T-cell (primary cell): ENCODE measurements at regions not wholly inside any gene's neighbourhood (a gene's known extent, or its start where the extent isn't known, plus 50 kb on each side); places are given as distances from the start of the nearest gene placed in this dataset.

ENCODE experiments used
- ATAC-seq, 4 experiments: fragments of 200-7000 bp in 3 of 4; fragments of 150-1000 bp in 1 of 4; cut with Tn5 transposase; replicated peaks in 1 of 4; 1 replicate in 3 of 4; 2 replicates in 1 of 4; pipeline ENCODE4 v1.10.0; 2021; ENCODE audit warnings: moderate library complexity in 3 of 4, mild to moderate bottlenecking in 2 of 4, moderate number of reproducible peaks in 1 of 4
- CTCF ChIA-PET, 2 donors: fragments of 300-600 bp; sonication (Branson Sonifier 250); formaldehyde crosslinking; loops; one replicate each; lab custom pipeline; 2022; ENCODE audit warnings: antibody characterized with exemption in 2 of 2; lab: Charles Lee
- POLR2A ChIA-PET, 2 donors: fragments of 300-600 bp; sonication (Branson Sonifier 250); formaldehyde crosslinking; loops; one replicate each; lab custom pipeline; 2022; ENCODE audit warnings: antibody characterized with exemption in 2 of 2; lab: Charles Lee
- DNase-seq, 35 experiments: peaks; one replicate each; pipeline versions ENCODE4 v3.0.0 to v3.0.0-alpha.2; 2013 to 2023
- H3K27ac ChIP-seq: one replicate; pipeline ENCODE4 v1.5.1; 2013; ENCODE audit warnings: low read length
- H3K27me3 ChIP-seq, 2 experiments: replicated peaks in 1 of 2; 1 replicate in 1 of 2; 2 replicates in 1 of 2; pipeline versions ENCODE4 v1.6.1 to v1.7.0; 2013; ENCODE audit warnings: low read length in 1 of 2, mixed read lengths in 1 of 2; ENCODE audit not compliant: control insufficient read depth in 2 of 2, insufficient read depth in 2 of 2; ENCODE audit errors: extremely low read depth in 1 of 2
- H3K36me3 ChIP-seq, 2 donors: 1 replicate in 1 of 2; 2 replicates in 1 of 2; pipeline versions ENCODE4 v1.6.1 to v1.7.0; 2013; ENCODE audit warnings: low read length in 1 of 2; ENCODE audit not compliant: control insufficient read depth in 2 of 2, insufficient read depth in 1 of 2; ENCODE audit errors: extremely low read depth in 1 of 2
- H3K4me1 ChIP-seq, 2 experiments: 1 replicate in 1 of 2; 2 replicates in 1 of 2; pipeline versions ENCODE4 v1.6.1 to v1.7.0; 2013; ENCODE audit warnings: low read length in 2 of 2, mixed read lengths in 1 of 2; ENCODE audit not compliant: insufficient read depth in 2 of 2, control insufficient read depth in 1 of 2; ENCODE audit errors: extremely low read depth in 1 of 2
- H3K4me3 ChIP-seq, 2 donors: 1 replicate in 1 of 2; 2 replicates in 1 of 2; pipeline versions ENCODE4 v1.5.1 to v1.7.0; 2013; ENCODE audit warnings: mild to moderate bottlenecking in 2 of 2, low read length in 1 of 2, moderate library complexity in 1 of 2; ENCODE audit not compliant: control insufficient read depth in 1 of 2; ENCODE audit errors: extremely low read depth in 1 of 2
- H3K9me3 ChIP-seq: 2 replicates; pipeline ENCODE4 v1.7.0; 2013
- H3K27ac Mint-ChIP-seq, 2 donors: one replicate each; pipeline ENCODE4 v1.8.0; 2020 to 2021; ENCODE audit warnings: mild to moderate bottlenecking in 2 of 2, mixed read lengths in 2 of 2
- H3K27me3 Mint-ChIP-seq, 2 donors: one replicate each; pipeline ENCODE4 v1.8.0; 2021 to 2022; ENCODE audit warnings: mixed read lengths in 2 of 2
- H3K36me3 Mint-ChIP-seq: one replicate; pipeline ENCODE4 v1.8.0; 2021; ENCODE audit warnings: mixed read lengths
- H3K4me1 Mint-ChIP-seq, 3 donors: one replicate each; pipeline ENCODE4 v1.8.0; 2020 to 2022; ENCODE audit warnings: mixed read lengths in 3 of 3, mild to moderate bottlenecking in 1 of 3
- H3K4me3 Mint-ChIP-seq, 3 donors: one replicate each; pipeline ENCODE4 v1.8.0; 2020 to 2022; ENCODE audit warnings: mild to moderate bottlenecking in 3 of 3, mixed read lengths in 3 of 3, moderate library complexity in 3 of 3
- H3K9me3 Mint-ChIP-seq, 3 donors: one replicate each; pipeline ENCODE4 v1.8.0; 2020 to 2022; ENCODE audit warnings: mixed read lengths in 3 of 3
- WGBS: methylation state at CpG from one replicate; pipeline ENCODE4 v1.1.5; 2013; ENCODE audit warnings: missing lambda C conversion rate; ENCODE audit not compliant: insufficient coverage; 5-methylcytosine and 5-hydroxymethylcytosine counted together

DNA sequence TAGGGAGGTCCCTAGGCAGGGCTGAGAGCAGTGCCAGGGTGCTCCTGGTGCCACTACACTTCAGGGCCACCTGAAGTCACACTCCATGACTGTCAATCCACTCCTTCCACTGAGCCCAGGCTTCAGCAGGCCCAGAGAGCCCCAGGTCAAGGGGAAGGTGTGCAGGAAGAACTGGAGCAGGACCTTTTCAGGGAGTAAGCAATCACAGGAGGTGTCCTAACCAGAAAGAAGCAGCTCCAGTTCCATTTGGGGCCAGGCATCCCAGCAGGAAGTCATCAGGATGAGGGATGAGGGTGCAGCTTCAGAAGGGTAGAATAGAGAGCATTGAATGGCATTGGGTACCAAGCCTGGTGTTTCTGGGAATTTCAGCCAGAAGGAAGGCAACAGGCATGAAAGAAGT is 556.5 kb downstream of the INSC start:
- H3K4me1 Mint-ChIP-seq, result no peaks in the 10 kb centered on the region
- DNase-seq, result no peak
- Histone ChIP-seq H3K4me3 (no peak overlapping the region), H3K27me3 (no peaks in the 10 kb centered on the region), H3K36me3 (no peaks in the 10 kb centered on the region), H3K4me1 (no peaks in the 10 kb centered on the region), H3K27ac (no peak overlapping the region), H3K9me3 (no peaks in the 10 kb centered on the region)
- ChIA-PET POLR2A (no interaction called here), CTCF (no interaction called here)
- H3K4me3 Mint-ChIP-seq, result no peak overlapping the region
- peaks cover 3 to 7% (median 4%) of the 10 kb centered on the region in 3 donors for H3K9me3 Mint-ChIP-seq
- ATAC-seq, result no peak
- H3K36me3 Mint-ChIP-seq, result no peaks in the 10 kb centered on the region
- no peak overlapping the region for H3K27ac Mint-ChIP-seq
- peaks cover 14 to 19% of the 10 kb centered on the region in 2 donors for H3K27me3 Mint-ChIP-seq

DNA sequence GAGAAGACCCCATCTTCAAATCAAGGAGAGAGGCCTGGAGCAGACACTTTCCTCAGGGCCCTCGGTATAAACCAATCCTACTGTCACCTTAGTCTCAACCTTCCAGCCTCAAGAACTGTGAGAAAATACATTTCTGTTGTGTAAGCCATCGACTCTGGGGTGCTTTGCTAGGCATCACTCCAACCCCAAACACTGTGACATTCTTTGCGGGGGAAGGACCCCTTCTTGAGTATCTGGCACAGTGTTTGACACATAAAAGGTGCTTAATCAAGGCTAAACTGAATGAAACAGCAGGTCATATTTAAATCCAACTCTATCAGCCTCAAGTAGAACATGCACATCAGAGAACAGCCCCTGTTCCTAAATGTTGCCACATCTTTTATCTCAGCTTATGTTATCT is 558.1 kb downstream of the INSC start:
- DNase-seq (no peak), ATAC-seq (no peak)
- CTCF ChIA-PET, result interaction anchor here in 1 of 2 donors (0.6 kb wide), 1 partner anchor 22 kb away, joined by 3 read pairs; no protein-coding TSS in a partner anchor
- Mint-ChIP-seq H3K4me1 (no peaks in the 10 kb centered on the region), H3K4me3 (no peak overlapping the region), H3K36me3 (no peaks in the 10 kb centered on the region), H3K27me3 (peaks cover 14 to 19% of the 10 kb centered on the region in 2 donors), H3K27ac (no peak overlapping the region), H3K9me3 (peaks cover 4 to 23% (median 5%) of the 10 kb centered on the region in 3 donors)
- Histone ChIP-seq H3K27ac (no peak overlapping the region), H3K4me1 (no peaks in the 10 kb centered on the region), H3K4me3 (no peak overlapping the region), H3K36me3 (no peaks in the 10 kb centered on the region), H3K9me3 (no peaks in the 10 kb centered on the region), H3K27me3 (no peaks in the 10 kb centered on the region)
- 0% methylated on average over 1 of the region's 3 CpGs for WGBS
- POLR2A ChIA-PET, result no interaction called here

GRCh38 chr11:15673408-15673831 is 558.7 kb downstream of the INSC start:
- Mint-ChIP-seq H3K4me3 (no peak overlapping the region), H3K27me3 (peaks cover 14 to 15% of the 10 kb centered on the region in 2 donors), H3K9me3 (peaks cover 4 to 27% (median 8%) of the 10 kb centered on the region in 3 donors), H3K4me1 (no peaks in the 10 kb centered on the region), H3K36me3 (no peaks in the 10 kb centered on the region), H3K27ac (no peak overlapping the region)
- DNase-seq (no peak), ATAC-seq (no peak)
- ChIA-PET CTCF (no interaction called here), POLR2A (no interaction called here)
- Histone ChIP-seq H3K4me3 (no peak overlapping the region), H3K9me3 (no peaks in the 10 kb centered on the region), H3K4me1 (no peaks in the 10 kb centered on the region), H3K36me3 (no peaks in the 10 kb centered on the region), H3K27ac (no peak overlapping the region), H3K27me3 (no peaks in the 10 kb centered on the region)

- H3K36me3 Mint-ChIP-seq, result no peaks in the 10 kb centered on the region
- H3K4me3 Mint-ChIP-seq, result no peak overlapping the region
- WGBS, result no CpG with 5 or more reads among the region's 1 CpG
Observed at GRCh38 chr11:15674756-15675155, 560.0 kb downstream of the INSC start.

DNA sequence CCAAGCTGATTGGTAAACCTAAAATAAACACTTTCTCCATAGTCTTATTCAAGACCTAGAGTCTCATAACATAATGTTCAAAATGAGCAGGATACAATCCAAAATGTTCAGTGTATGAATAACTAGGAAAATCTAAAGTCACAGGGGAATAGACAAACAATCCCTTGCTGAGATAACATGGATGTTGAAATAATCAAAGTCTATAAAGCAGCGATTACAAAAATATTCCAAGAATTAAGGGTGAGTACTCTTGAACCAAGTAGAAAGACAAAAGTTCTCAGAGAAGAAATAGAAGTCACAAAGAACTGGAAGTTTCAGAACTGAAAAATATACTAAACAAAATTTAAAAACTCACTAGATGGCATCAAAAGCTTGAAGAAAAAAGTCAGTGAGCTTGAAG is 561.0 kb downstream of the INSC start:
- CTCF ChIA-PET, result no interaction called here

More at GRCh38 chr11:15674756-15675155, 560.0 kb downstream of the INSC start:
- H3K9me3 Mint-ChIP-seq, result peaks cover 4 to 32% (median 12%) of the 10 kb centered on the region in 3 donors
- Histone ChIP-seq H3K27ac (no peak overlapping the region), H3K4me1 (no peaks in the 10 kb centered on the region), H3K27me3 (no peaks in the 10 kb centered on the region), H3K4me3 (no peak overlapping the region), H3K9me3 (no peaks in the 10 kb centered on the region), H3K36me3 (no peaks in the 10 kb centered on the region)
- peaks cover 14 to 15% of the 10 kb centered on the region in 2 donors for H3K27me3 Mint-ChIP-seq
- ATAC-seq (no peak), DNase-seq (no peak)
- ChIA-PET CTCF (no interaction called here), POLR2A (no interaction called here)
- H3K27ac Mint-ChIP-seq, result no peak overlapping the region
- no peaks in the 10 kb centered on the region for H3K4me1 Mint-ChIP-seq

DNA sequence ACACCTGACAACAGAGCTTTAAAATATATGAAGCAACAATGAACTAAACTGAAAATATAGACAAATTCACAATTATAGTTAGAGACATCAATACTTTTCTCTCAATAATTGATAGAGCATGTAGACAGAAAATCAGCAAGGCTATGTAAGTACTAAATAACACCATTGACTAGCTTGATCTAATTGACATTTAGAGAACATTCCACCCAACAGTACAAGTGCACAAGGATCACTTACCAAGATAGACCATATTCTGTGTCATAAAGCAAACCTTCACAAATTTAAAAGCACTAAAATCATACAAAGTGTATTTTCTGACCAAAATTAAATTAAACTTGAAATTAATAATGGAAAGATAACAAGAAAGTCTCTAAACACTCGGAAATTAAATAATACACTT is 562.5 kb downstream of the INSC start:
- POLR2A ChIA-PET, result no interaction called here
- Mint-ChIP-seq H3K27ac (no peak overlapping the region), H3K9me3 (peaks cover 0 to 32% (median 12%) of the 10 kb centered on the region in 3 donors)

More for the DNA sequence above, 561.0 kb downstream of the INSC start:
- peaks cover 0 to 32% (median 12%) of the 10 kb centered on the region in 3 donors for H3K9me3 Mint-ChIP-seq
- no peaks in the 10 kb centered on the region for H3K36me3 Mint-ChIP-seq
- no peak overlapping the region for H3K27ac Mint-ChIP-seq
- no peaks in the 10 kb centered on the region for H3K4me1 ChIP-seq
- DNase-seq, result no peak
- H3K4me3 ChIP-seq, result no peak overlapping the region
- no peak overlapping the region for H3K4me3 Mint-ChIP-seq
- H3K36me3 ChIP-seq, result no peaks in the 10 kb centered on the region
- no peaks in the 10 kb centered on the region for H3K9me3 ChIP-seq
- H3K27ac ChIP-seq, result no peak overlapping the region
- POLR2A ChIA-PET, result no interaction called here
- no peaks in the 10 kb centered on the region for H3K27me3 ChIP-seq
- no peaks in the 10 kb centered on the region for H3K4me1 Mint-ChIP-seq
- peaks cover 7 to 11% of the 10 kb centered on the region in 2 donors for H3K27me3 Mint-ChIP-seq
- WGBS, result no CpG with 5 or more reads among the region's 1 CpG
- no peak for ATAC-seq

DNA sequence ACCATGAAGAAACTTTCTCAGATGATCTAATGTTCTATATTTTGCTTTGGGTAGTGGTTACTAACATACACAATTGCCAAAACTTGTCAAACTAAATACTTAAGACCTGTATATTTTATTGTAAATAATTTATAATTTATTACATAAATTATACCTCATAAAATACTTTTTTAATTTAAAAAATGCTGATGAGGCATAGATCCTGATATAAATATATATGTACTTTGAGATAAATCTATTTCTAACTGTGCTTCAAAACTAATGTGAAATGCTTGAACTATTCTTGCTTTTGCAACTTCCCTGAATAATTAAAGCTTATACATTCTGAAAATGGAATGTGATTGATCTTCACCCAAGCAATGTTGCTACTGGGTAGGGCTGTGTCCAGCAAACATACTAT is 568.8 kb downstream of the INSC start:
- Mint-ChIP-seq H3K27me3 (no peaks in the 10 kb centered on the region), H3K36me3 (no peaks in the 10 kb centered on the region), H3K27ac (no peak overlapping the region), H3K4me3 (no peak overlapping the region), H3K4me1 (no peaks in the 10 kb centered on the region), H3K9me3 (peaks cover 8 to 15% (median 13%) of the 10 kb centered on the region in 3 donors)
- CTCF ChIA-PET, result no interaction called here
- Histone ChIP-seq H3K27ac (no peak overlapping the region), H3K9me3 (no peaks in the 10 kb centered on the region), H3K4me3 (no peak overlapping the region), H3K4me1 (no peaks in the 10 kb centered on the region), H3K36me3 (no peaks in the 10 kb centered on the region), H3K27me3 (no peaks in the 10 kb centered on the region)
- ATAC-seq (no peak), DNase-seq (no peak)
- POLR2A ChIA-PET, result no interaction called here

More for the DNA sequence above, 562.5 kb downstream of the INSC start:
- Histone ChIP-seq H3K9me3 (no peaks in the 10 kb centered on the region), H3K36me3 (no peaks in the 10 kb centered on the region), H3K27me3 (no peaks in the 10 kb centered on the region), H3K27ac (no peak overlapping the region), H3K4me1 (no peaks in the 10 kb centered on the region), H3K4me3 (no peak overlapping the region)
- CTCF ChIA-PET, result no interaction called here
- no peak for ATAC-seq
- Mint-ChIP-seq H3K36me3 (no peaks in the 10 kb centered on the region), H3K4me1 (no peaks in the 10 kb centered on the region), H3K27me3 (peaks cover 2 to 3% of the 10 kb centered on the region in 2 donors), H3K4me3 (no peak overlapping the region)
- no CpG with 5 or more reads among the region's 1 CpG for WGBS
- no peak for DNase-seq
